NCI-H1436 treated with DMSO at 0.1 percent for 48 hours (cell line): ENCODE measurements at regions not wholly inside any gene's neighbourhood (a gene's known extent, or its start where the extent isn't known, plus 50 kb on each side); places are given as distances from the start of the nearest gene placed in this dataset.
A peak's percentile ranks its signal among the peaks of the same experiment; 100 is the strongest.

Source experiments
- DNase-seq: peaks from one replicate; lab custom pipeline; 2025; lab: John Stamatoyannopoulos, UW

DNA sequence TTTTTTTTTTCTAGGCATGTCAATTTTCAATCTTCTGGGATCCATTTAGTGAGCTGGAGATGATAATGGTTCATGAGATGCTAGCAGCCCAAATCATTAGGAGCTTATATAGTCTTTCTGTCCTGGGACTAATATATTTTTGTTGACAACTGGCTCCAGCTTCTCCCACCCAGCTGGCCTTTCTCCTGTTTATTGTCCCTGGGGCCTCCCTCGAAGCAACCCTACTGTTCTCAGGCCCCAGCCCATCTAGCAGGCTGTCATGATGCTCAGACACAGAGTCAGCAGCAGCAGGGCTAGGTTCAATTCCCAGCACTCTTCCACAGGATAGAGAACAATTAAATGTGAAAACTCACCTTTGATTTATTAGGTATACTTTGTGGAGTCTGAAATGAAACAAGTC lies 127.6 kb upstream of the MID1 start:
- no peak for DNase-seq

DNA sequence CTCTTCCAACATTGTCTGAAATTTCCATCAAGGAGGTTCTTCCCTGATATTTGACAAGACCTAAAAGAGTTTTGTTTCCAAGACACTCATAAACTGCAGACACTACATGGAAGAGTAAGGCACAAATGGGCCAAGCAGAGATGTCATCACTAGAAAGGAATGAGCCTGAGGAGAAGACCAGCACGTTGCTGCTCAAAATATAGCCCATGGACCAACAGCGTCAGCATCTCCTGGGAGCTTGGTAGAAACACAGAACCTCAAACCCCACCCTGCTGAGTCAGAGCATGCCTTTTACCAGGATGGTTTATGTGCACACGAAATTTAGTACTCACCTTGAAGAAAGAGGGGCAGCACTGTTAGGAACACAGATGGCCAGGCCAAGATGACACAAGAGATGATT lies 128.7 kb upstream of the MID1 start:
- no peak for DNase-seq

DNA sequence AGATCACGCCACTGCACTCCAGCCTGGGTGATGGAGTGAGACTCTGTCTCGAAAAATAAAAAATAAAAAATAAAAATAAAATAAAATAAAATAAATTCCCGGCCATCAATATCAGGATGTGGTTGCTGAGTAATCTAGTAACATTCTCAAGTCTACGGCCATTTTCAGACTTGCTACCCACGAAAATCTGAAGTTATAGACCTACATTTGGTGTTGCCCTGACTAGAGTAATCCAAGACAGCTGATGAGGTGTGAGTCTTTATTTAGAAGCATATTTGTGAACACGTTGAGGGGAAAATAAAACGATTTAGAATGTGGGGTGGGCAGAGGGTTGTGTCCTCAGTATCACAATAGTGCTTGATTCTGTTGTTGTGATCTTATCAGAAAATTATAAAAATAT lies 130.2 kb upstream of the MID1 start:
- no peak for DNase-seq

DNA sequence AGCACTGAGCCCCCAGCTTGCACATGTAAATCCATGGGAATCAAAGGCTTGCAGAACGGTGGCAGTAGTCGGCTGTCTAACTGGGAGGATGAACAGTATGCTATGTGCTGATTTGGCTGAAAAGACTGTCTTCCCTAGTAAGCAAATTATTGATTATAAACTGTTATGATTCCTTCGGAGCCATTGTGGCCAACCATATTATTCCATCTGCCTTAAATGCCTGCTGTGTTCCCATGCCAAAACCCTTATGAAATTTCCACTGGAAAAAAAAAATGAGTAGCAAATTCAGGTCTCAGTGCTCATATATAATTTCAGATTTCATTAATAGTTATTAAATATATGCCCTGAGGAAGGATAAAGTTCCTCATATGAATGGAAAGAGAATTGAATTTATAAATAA lies 132.7 kb upstream of the MID1 start:
- DNase-seq, result no peak

DNA sequence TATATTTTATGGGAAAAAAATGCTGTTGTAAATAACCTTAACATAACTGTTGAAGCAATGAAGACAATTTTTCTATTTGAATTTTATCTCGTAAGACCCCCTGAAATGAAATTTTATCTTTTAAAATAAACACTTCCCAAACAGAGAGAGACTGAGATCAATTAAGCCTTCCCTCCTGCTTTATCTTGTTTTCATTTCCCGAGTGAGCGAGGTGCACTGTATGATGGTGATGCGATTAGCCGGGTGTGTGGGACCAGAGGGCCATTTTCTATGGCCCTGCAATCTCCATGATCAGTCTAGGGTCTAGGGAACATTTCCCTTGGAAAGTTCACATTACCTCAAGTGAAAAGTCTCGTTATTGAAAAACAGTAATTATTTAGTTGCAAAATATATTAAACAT lies 134.1 kb upstream of the MID1 start:
- no peak for DNase-seq

DNA sequence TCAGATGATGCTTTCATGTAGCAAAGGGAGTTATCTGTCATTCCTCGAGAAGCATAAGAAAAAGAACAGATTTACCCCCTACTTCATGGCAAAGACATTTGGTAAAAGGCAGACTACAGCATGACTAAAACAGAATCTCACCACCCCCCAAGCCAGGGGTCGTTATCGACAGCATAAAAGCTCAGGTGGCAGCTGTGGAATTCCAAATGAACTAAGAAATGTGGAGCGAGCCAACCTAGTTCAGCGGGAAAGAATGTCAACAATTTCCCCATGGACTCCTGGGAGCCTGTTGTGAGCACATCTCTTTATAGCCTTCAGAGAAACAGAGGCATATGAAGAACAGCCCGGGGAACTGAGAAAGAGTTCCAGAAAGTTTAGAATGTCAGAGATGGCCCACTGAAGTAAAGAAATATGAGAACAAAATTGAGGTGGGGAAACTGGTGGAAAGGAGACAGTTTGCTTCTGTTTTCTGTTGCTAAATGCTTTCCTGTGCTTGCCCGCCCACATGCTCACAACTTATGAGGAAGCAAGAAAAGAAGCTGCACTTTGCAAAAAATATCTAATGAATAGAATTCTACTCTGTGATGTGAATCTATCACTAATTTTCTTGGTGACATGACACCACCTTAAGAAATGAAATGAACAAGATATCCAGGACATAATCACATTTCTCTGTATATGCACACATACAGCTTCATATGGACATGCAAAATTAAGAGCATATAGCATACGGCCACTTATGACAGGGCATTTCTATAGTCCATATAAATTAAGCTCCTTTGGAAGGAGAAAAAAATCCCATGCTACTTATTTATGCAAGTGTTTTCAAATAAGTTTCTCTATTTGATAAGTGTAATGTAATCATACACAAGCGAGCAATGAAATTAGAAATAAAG lies 135.3 kb upstream of the MID1 start:
- no peak for DNase-seq

DNA sequence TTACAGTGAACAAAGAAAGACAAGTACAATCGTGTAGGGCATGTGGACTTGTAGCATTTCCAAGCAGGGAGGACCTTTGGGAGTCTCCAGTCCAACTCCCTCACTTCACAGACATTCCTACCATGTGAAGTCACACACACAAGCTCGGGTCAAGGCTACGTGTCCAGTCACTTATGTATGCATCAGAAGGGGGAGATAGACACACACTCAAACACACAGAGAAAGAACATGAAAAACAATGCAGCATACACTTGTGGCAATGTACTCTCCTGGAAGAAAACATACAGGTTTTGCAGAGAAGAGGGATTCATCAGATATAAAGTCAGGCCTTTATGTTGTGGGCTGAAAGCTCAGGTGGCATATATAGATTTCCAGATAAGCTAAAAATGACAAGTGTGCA lies 136.1 kb upstream of the MID1 start:
- no peak for DNase-seq

DNA sequence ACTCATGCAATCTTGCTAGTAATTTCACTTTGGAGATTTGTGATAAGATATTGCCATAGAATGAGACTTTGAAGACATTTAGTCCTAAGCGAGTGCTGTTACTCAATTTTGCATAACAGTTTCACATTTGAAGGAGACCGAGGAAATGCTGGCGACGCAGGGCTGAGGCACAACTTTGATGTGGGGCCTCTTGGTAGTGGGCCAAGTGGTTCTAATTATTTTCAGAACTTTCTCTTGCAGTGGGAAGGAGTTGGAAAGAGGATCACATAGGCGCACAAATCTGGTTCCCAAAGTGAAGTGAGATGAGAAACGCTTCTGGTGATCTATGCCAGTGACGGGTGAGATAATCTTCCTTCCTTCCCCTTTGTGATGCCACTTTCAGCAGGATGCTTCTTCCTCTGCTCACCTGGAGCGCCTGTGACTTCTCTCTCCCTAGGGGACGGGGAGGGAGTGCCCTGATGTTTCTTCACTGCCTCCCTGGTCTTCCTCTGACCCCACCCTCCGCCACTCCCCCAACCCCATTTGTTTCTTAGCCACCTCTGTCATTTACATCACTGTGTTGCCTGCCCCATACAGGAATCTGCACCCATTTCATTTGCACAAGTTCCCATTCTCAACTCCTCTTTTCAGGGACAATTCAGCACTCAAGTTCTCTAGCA lies 138.9 kb upstream of the MID1 start:
- no peak for DNase-seq

DNA sequence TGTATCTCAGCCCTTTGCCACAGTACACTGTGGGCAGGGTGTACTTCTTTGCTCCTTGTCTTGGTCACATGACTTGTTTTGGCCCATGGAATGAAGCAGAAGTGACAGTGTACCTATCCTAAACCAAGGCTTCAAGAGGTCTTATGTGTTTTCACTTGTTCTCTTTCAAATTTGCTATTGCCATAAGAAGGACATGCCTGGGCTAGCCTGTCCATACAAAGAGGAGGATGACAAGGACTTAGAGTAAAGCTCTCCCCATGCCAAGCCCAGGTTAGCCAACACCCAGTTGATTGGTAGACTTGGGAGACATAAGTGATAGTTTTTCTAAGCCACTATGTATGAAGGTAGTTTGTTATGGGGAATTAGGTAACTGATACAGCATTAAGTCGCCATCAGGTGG lies 141.1 kb upstream of the MID1 start:
- DNase-seq, result no peak

DNA sequence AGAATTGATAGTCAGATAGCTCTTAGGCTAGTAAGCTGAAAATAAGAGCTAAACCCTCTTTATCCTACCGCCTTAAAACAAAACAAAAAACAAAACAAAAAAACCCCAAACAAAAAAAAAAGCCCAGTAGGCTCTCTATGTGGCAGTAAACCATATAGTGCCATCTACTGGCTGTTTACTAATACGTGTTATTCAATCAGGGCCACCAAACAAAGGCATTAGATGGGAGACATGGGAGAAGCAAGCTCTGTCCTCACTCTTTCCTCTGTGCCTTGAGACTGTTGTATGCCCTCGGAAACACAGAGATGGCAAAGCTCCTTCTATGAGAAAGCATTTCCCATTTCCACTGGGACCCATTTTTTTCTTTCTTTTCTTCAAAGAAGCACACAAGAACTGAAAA lies 148.8 kb upstream of the MID1 start:
- peak; percentile 26 for DNase-seq

DNA sequence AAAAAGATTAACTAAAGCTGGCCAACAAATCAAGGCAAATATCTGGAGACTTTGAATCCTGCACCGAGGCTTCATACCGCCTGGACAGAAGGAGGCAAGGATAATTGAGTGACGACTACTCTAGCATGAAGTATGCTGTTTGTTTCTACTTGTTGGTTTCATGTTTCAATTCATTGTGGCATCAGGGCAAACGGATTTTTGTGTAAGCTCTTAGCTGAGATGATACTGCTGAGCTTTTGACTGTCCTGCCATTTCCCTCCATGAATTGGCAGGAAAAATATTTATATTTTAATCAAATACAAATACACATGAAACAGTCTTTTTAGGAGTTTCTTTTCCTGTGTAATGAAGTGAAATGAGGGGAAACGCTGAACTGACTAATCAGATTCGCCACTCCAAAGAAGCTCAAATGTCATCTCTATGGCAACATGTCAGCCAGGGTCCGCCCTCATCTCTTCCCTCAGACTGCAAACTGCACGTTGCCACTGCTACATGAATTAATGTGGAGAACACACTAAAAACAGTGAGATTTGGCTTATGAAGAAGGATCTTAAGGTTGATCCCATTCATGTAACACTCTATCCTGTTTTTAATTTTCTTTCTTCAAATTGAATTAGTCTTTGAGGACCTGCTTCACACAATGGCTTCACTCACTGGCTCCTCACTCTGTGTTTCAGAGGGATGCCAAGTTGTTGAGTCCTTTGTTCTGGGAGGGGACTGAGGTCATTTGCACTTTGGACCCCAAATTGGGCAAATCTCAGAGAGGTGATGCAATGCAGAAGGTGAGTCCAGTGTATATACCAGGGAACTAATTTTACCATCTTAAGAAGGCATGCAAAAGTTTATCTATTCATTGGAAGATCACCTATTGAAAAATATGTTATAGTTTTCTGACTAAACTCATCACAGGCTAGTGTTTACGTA lies 149.6 kb upstream of the MID1 start:
- DNase-seq, result peak; percentile 64

DNA sequence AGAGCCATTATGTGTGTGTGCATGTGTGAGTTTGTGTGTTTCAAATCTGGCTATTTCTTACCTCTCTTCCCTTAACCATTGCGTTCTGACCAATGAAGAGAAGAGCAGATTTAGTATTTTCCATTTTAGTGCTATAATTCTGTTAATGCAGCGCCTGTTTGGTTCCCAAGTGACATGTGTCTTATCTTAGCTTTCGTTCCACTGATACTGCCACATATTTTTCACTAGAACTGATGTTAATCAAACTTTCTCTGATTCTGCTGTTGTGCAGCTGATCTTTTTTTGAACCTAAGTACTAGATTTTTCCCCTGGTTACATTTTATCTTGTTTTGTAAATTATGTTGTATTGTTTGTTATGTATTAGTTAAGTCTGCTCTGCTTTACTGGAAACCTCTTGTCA lies 152.9 kb upstream of the MID1 start:
- no peak for DNase-seq

DNA sequence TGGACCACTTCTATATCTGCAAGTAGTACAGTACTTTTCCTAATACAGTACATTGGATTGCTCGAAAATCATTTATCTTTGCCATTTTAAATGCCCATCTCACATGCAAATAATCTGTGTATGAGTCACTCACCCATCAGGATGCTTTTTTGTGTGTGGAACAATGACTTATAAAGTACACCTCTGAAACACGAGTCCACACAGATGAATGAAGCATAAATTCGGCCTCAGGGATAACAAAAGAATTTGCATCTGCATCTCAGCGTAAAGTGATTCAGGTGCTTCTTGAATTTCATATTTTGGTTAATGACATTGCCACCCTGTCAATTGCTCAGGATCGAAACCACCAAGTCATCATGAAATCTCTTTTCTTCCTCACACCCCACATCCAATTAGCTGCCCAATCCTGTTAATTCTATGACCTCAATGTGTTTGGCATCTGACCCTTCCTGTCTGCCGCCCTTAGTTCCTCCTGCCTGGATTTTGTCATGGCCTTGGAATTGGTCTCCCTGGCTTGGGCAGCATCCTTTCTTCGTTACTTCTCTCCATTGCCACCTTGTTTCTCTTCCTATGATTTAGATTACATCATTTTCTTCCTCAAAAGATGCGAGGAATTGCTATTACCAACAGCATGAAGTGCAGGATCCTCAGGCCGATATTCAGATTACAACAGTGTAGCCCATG lies 161.6 kb upstream of the MID1 start:
- no peak for DNase-seq

DNA sequence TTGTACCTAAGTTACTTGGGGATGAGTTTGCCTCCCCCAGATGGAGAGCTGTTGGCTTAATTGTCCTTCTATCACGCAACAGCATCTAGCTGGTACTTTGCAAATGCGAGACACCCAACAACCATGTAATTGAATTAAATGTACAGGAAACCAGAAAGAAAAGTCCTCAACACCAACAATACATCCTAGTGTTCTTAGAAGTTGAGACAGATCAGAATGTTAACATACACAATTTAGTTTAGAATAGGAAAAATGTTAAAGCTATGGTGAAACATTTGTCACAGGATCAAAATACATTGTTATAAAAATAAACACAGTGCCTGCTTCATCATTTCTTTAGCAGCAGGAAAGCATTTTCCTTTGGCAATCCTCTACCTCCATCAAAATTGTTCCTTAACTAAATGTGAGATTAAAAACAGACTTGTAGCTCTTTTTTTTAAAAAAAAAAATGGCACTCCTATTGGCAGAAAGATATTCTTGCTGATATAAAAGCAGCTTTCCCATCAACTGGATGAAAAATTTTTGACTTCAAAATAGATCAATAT lies 163.1 kb upstream of the MID1 start:
- DNase-seq, result no peak

DNA sequence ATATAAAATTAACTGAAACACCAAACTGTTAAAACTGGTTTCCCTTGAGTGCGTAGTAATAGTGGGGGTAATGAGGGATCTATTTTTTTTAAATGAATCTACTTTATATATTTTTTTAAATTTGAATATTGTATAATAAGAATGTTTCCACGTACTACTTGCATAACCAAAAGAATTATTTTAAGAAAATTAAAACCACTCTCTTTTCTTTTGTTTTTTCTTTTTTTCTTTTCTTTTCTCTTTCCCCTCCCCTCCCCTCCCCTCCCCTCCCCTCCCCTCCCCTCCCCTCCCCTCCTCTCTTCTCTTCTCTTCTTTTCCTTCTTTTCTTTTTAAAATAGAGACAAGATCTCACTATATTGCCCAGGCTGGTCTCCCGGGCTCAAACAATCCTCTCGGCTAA lies 166.9 kb upstream of the MID1 start:
- DNase-seq, result no peak

DNA sequence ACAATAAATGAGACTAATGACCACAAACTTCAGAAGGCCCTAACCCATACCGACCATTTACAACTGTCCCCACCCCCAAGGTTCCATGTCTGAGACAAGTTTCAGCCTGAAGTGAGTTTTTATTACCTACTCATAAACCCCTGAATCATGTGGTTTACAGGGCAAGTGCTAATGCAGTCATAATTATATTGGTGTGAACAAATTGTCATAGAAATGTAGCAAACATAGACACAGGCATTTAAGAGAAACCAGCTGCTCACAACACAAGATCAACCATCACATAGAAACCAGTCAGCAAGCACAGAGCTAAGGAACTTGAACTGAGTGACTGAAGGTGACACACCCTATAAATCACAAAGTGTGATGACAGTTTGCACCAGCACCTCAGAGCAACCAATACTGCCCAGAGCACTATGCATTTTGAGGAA lies 173.8 kb upstream of the MID1 start:
- no peak for DNase-seq

DNA sequence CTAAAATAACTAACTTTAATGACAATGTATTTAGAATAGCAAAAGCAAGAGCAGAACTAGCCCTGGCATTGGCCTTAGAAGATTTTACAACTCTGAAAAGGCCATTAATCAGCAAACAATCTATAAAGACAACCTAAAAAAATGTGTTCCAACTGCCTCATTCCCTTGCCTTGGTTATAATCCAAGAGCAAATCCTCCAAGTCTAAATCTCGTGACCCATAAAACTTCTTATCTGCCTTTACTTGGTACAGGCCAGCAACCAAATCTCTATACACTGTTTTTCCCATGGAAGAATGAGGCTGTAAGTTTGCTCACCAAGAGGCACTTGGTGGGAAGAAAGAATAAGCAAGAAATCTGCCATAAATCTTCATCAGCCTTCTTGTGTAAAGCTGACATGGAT lies 175.3 kb upstream of the MID1 start:
- no peak for DNase-seq

DNA sequence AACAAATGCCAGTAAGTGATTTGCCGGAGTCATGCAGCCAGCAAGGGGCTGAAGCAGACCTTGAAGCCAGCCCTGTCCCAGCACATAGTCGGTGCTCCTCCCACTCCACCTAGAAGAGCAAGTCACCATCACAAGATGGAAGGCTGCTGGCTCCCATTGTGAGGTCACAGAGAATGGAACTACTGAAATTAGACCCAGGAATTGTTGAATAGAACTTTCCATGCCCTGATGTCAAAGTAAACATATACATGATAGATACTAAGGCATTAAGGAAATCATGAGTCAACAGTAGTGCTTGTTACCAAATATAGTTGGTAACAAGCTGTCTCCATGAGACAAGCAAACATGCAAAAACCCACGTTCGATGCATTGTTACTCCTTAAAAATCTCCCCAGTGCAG lies 177.1 kb upstream of the MID1 start:
- no peak for DNase-seq

DNA sequence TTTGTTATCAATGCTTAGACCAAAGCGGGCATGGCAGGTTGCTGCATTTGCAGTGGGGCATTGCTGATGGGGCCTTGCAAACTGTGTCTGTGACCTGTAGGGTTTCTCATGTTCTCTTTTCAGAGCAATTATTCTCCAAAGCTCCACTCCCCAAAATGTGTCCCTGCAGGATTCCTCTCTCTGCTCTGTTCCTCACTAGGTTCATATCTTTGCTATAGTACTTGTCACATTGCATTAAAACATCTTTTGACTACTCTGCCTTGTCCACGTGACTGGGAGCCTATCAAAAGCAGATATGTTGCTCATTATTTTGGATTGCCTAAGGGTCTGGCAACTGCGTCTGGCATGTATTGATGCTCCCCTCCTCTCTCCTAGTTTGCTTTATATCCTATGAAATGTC lies 177.7 kb upstream of the MID1 start:
- no peak for DNase-seq

DNA sequence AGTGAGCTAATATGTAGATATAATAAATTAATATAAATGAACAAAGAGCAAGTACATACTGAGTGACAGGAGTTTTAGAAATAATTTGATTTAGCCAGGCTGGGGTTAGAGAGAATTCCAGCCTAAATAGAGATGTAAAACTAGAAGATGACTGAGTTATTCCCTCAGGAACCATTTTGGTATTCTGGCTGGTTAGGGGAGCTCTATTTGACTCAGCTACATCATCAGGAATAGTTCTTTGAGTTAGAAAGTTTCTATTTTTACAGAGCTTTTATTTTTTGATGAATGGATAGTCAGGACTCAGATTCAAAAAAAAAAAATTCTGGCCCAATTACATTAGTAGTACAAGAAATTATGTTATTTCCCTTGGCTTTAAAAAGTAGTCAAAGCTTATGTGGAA lies 180.4 kb upstream of the MID1 start:
- no peak for DNase-seq

DNA sequence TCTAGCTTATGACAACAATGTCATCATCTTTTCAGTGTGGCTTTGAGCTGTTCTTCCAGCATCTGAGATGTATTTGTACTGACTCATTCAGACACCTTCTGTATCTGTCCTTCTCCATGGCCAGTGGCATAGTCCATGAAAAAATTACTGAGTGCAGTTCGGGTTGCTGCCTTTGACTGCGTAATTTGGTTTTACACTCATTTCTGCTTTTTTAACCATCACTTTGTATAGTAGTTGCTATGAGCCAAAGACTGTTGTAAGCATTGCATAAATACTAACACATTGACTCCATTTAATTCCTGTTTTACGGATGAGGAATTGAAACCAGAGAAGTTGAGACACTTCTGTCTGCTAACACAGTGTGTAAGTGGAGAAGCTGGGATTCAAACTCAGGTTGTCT lies 190.7 kb upstream of the MID1 start:
- DNase-seq, result no peak

DNA sequence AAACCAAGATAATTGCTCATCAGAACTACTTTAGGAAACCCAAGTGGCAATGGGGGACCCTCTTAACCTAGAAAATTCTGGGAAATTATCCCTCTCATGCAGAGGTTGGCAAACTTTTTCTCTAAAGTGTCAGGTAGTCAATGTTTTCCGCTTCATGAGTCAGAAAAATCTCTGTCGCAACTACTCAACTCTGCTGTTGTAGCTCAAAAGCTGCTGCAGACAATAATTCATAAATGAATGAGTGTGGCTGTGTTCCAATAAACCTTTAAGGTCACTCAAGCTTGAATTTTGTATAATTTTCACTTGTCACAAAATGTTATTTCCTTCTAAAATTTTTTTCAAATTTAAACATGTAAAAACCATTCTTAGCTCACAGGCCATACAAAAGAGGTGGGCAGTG lies 193.4 kb upstream of the MID1 start:
- no peak for DNase-seq
